ENCODE measurements at regions not wholly inside any gene's neighbourhood (a gene's known extent, or its start where the extent isn't known, plus 50 kb on each side); places are given as distances from the start of the nearest gene placed in this dataset.

DNA sequence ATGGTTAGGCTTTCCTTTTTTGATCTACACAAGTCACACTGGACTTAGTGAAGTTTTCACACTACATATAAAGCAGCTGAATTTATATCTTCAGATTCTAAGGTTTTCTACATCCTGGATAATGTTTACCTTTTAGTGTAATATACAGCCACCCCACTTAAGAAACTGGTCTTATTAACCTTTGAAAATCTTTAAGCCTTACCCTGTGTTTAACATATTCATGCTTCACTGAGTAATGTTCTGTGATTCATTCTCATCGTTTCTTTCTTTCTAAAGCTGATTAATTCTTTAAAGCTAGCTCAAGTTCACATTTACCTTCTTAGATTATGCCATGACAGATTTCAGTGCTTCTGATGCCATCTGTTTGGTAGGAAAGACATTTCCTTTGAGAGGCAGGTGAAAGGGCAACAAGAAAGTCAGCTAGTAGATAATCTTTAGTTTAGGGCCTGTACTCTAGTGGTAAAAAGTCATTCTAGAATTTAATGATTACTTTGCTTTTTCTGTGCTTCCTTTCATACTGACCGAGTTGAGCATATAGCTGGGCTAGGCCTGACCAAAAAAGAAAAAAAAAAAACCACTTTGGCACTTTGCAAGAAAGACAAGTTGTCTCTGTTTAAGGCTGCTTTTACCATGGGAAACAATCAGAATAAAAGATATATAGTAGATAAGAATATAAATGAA lies 690.9 kb upstream of the FBXO33 start:
- no CpG with 5 or more reads among the region's 2 CpGs for WGBS (ENCODE audit: extremely low coverage, insufficient coverage, insufficient read length)
- Histone ChIP-seq H3K79me1 (ENCODE audit: low read length) (no peaks in the 10 kb centered on the region), H3K27me3 (ENCODE audit: insufficient read depth, low read length) (no peaks in the 10 kb centered on the region), H2BK120ac (ENCODE audit: insufficient read depth, low read length, poor library complexity) (no peak overlapping the region), H3K79me2 (ENCODE audit: control insufficient read depth, insufficient read depth, low read length, poor library complexity) (no peaks in the 10 kb centered on the region), H4K12ac (ENCODE audit: low read depth, low read length) (no peak overlapping the region), H3K23ac (ENCODE audit: low read length) (no peak overlapping the region), H4K91ac (ENCODE audit: low read depth, low read length) (no peak overlapping the region), H3K14ac (ENCODE audit: low read length) (no peak overlapping the region), H4K8ac (ENCODE audit: low read depth, low read length) (no peak overlapping the region), H3K9me3 (ENCODE audit: insufficient read depth, low read depth, low read length) (no peaks in the 10 kb centered on the region), H3K18ac (ENCODE audit: low read length) (no peak overlapping the region), H3K36me3 (ENCODE audit: control insufficient read depth in 1 of 2, insufficient read depth in 2 of 2, low read length in 2 of 2) (no peaks in the 10 kb centered on the region), H3K4ac (ENCODE audit: low read depth, low read length) (no peak overlapping the region), H3K4me2 (ENCODE audit: low read length) (no peak overlapping the region), H3K4me3 (ENCODE audit: low read depth, low read length) (no peak overlapping the region), H3K27ac (ENCODE audit: low read depth, low read length) (no peak overlapping the region), H2AFZ (ENCODE audit: insufficient read depth, low read length, poor library complexity) (no peak overlapping the region), H3K9ac (ENCODE audit: low read length) (no peak overlapping the region), H2AK5ac (ENCODE audit: low read length) (no peak overlapping the region), H2BK12ac (ENCODE audit: low read length) (no peak overlapping the region), H2BK5ac (ENCODE audit: low read depth, low read length, poor library complexity) (no peak overlapping the region), H3K4me1 (ENCODE audit: control insufficient read depth in 1 of 2, insufficient read depth in 2 of 2, low read length in 2 of 2) (peaks cover 4 to 6% of the 10 kb centered on the region in 2 experiments)
- no peak for DNase-seq

DNA sequence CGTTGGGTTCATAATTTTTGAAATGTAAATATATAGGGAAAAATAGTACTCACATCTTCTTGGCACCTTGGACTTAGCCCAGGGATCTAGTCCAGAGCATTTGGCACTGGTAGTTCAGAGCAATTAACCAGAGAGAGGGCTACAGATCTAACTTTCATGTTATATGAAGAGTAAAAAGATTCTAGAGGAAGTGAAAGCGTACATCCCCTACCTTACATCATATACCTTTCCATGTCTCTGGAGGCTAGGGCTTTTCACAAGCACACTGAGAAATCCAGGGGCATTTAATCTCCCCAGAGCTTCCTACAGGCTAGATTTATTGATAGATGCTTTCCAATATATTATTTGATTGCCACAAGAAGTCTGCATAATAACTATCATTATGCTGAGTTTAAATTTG lies 687.5 kb upstream of the FBXO33 start:
- H4K12ac ChIP-seq (ENCODE audit: low read depth, low read length) = no peak overlapping the region
- no peak overlapping the region for H2AFZ ChIP-seq (ENCODE audit: insufficient read depth, low read length, poor library complexity)
- no peak overlapping the region for H3K4ac ChIP-seq (ENCODE audit: low read depth, low read length)
- H3K4me2 ChIP-seq (ENCODE audit: low read length) = no peak overlapping the region
- no peaks in the 10 kb centered on the region for H3K9me3 ChIP-seq (ENCODE audit: insufficient read depth, low read depth, low read length)
- no peak overlapping the region for H2AK5ac ChIP-seq (ENCODE audit: low read length)
- no peak overlapping the region for H3K23ac ChIP-seq (ENCODE audit: low read length)
- no peak for DNase-seq
- no peak overlapping the region for H3K27ac ChIP-seq (ENCODE audit: low read depth, low read length)
- H3K18ac ChIP-seq (ENCODE audit: low read length) = no peak overlapping the region
- no peaks in the 10 kb centered on the region for H3K79me2 ChIP-seq (ENCODE audit: control insufficient read depth, insufficient read depth, low read length, poor library complexity)
- H2BK120ac ChIP-seq (ENCODE audit: insufficient read depth, low read length, poor library complexity) = no peak overlapping the region
- no peaks in the 10 kb centered on the region for H3K27me3 ChIP-seq (ENCODE audit: insufficient read depth, low read length)
- peaks cover 4 to 6% of the 10 kb centered on the region in 2 experiments for H3K4me1 ChIP-seq (ENCODE audit: control insufficient read depth in 1 of 2, insufficient read depth in 2 of 2, low read length in 2 of 2)
- no peaks in the 10 kb centered on the region for H3K36me3 ChIP-seq (ENCODE audit: control insufficient read depth in 1 of 2, insufficient read depth in 2 of 2, low read length in 2 of 2)
- H3K4me3 ChIP-seq (ENCODE audit: low read depth, low read length) = no peak overlapping the region
- H3K9ac ChIP-seq (ENCODE audit: low read length) = no peak overlapping the region
- H3K79me1 ChIP-seq (ENCODE audit: low read length) = no peaks in the 10 kb centered on the region
- no peak overlapping the region for H4K91ac ChIP-seq (ENCODE audit: low read depth, low read length)
- H2BK12ac ChIP-seq (ENCODE audit: low read length) = no peak overlapping the region
- no peak overlapping the region for H4K8ac ChIP-seq (ENCODE audit: low read depth, low read length)
- no CpG with 5 or more reads among the region's 2 CpGs for WGBS (ENCODE audit: extremely low coverage, insufficient coverage, insufficient read length)
- H2BK5ac ChIP-seq (ENCODE audit: low read depth, low read length, poor library complexity) = no peak overlapping the region
- no peak overlapping the region for H3K14ac ChIP-seq (ENCODE audit: low read length)

GRCh38 chr14:40119321-40119720 lies 687.1 kb upstream of the FBXO33 start:
- H3K18ac ChIP-seq (ENCODE audit: low read length) = no peak overlapping the region
- no peak overlapping the region for H3K9ac ChIP-seq (ENCODE audit: low read length)
- H3K23ac ChIP-seq (ENCODE audit: low read length) = no peak overlapping the region
- H2BK5ac ChIP-seq (ENCODE audit: low read depth, low read length, poor library complexity) = no peak overlapping the region
- H4K8ac ChIP-seq (ENCODE audit: low read depth, low read length) = no peak overlapping the region
- H3K4me1 ChIP-seq (ENCODE audit: control insufficient read depth in 1 of 2, insufficient read depth in 2 of 2, low read length in 2 of 2) = peaks cover 4 to 6% of the 10 kb centered on the region in 2 experiments
- H2BK12ac ChIP-seq (ENCODE audit: low read length) = no peak overlapping the region
- no peak overlapping the region for H2BK120ac ChIP-seq (ENCODE audit: insufficient read depth, low read length, poor library complexity)
- H4K91ac ChIP-seq (ENCODE audit: low read depth, low read length) = no peak overlapping the region
- DNase-seq = no peak
- H2AFZ ChIP-seq (ENCODE audit: insufficient read depth, low read length, poor library complexity) = no peak overlapping the region
- no peak overlapping the region for H3K4me2 ChIP-seq (ENCODE audit: low read length)
- no peaks in the 10 kb centered on the region for H3K27me3 ChIP-seq (ENCODE audit: insufficient read depth, low read length)
- no peak overlapping the region for H3K27ac ChIP-seq (ENCODE audit: low read depth, low read length)
- no peak overlapping the region for H3K14ac ChIP-seq (ENCODE audit: low read length)
- no CpG with 5 or more reads among the region's 4 CpGs for WGBS (ENCODE audit: extremely low coverage, insufficient coverage, insufficient read length)
- no peaks in the 10 kb centered on the region for H3K79me2 ChIP-seq (ENCODE audit: control insufficient read depth, insufficient read depth, low read length, poor library complexity)
- no peaks in the 10 kb centered on the region for H3K36me3 ChIP-seq (ENCODE audit: control insufficient read depth in 1 of 2, insufficient read depth in 2 of 2, low read length in 2 of 2)
- no peaks in the 10 kb centered on the region for H3K9me3 ChIP-seq (ENCODE audit: insufficient read depth, low read depth, low read length)
- H2AK5ac ChIP-seq (ENCODE audit: low read length) = no peak overlapping the region
- H3K4ac ChIP-seq (ENCODE audit: low read depth, low read length) = no peak overlapping the region
- no peak overlapping the region for H3K4me3 ChIP-seq (ENCODE audit: low read depth, low read length)
- H3K79me1 ChIP-seq (ENCODE audit: low read length) = no peaks in the 10 kb centered on the region
- H4K12ac ChIP-seq (ENCODE audit: low read depth, low read length) = no peak overlapping the region

DNA sequence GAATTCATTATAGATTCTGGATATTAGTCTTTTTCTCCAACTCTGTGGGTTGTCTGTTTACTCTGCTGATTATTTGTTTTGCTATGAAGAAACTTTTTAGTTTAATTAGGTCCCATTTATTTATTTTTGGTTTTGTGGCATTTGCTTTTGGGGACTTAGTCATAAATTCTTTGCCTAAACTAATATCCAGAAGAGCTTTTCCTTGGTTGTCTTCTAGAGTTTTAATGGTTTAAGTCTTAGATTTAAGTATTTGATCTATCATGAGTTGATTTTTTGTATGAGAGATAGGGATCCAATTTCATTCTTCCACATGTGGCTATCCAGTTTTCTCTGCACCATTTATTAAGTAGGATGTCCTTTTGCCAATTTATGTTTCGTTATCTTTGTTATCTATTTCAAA lies 683.4 kb upstream of the FBXO33 start:
- H4K8ac ChIP-seq (ENCODE audit: low read depth, low read length) = no peak overlapping the region

More for the DNA sequence above, 683.4 kb upstream of the FBXO33 start:
- Histone ChIP-seq H3K14ac (ENCODE audit: low read length) (no peak overlapping the region), H3K4me3 (ENCODE audit: low read depth, low read length) (no peak overlapping the region), H2BK5ac (ENCODE audit: low read depth, low read length, poor library complexity) (no peak overlapping the region), H3K79me2 (ENCODE audit: control insufficient read depth, insufficient read depth, low read length, poor library complexity) (no peaks in the 10 kb centered on the region), H3K9ac (ENCODE audit: low read length) (no peak overlapping the region), H2BK120ac (ENCODE audit: insufficient read depth, low read length, poor library complexity) (no peak overlapping the region), H4K91ac (ENCODE audit: low read depth, low read length) (no peak overlapping the region), H3K79me1 (ENCODE audit: low read length) (no peaks in the 10 kb centered on the region), H3K4me1 (ENCODE audit: control insufficient read depth in 1 of 2, insufficient read depth in 2 of 2, low read length in 2 of 2) (peaks cover 4 to 6% of the 10 kb centered on the region in 2 experiments), H2AFZ (ENCODE audit: insufficient read depth, low read length, poor library complexity) (no peak overlapping the region), H3K4me2 (ENCODE audit: low read length) (no peak overlapping the region), H3K18ac (ENCODE audit: low read length) (no peak overlapping the region), H2BK12ac (ENCODE audit: low read length) (no peak overlapping the region), H4K12ac (ENCODE audit: low read depth, low read length) (no peak overlapping the region), H3K27me3 (ENCODE audit: insufficient read depth, low read length) (no peaks in the 10 kb centered on the region), H3K9me3 (ENCODE audit: insufficient read depth, low read depth, low read length) (no peaks in the 10 kb centered on the region), H2AK5ac (ENCODE audit: low read length) (no peak overlapping the region), H3K4ac (ENCODE audit: low read depth, low read length) (no peak overlapping the region), H3K23ac (ENCODE audit: low read length) (no peak overlapping the region), H3K27ac (ENCODE audit: low read depth, low read length) (no peak overlapping the region), H3K36me3 (ENCODE audit: control insufficient read depth in 1 of 2, insufficient read depth in 2 of 2, low read length in 2 of 2) (no peaks in the 10 kb centered on the region)
- no peak for DNase-seq
- WGBS (ENCODE audit: extremely low coverage, insufficient coverage, insufficient read length) = no CpG with 5 or more reads among the region's 1 CpG

Data from trophoblast cell (in vitro differentiated cells and primary cell).